HS-5 (cell line): ENCODE measurements at regions not wholly inside any gene's neighbourhood (a gene's known extent, or its start where the extent isn't known, plus 50 kb on each side); places are given as distances from the start of the nearest gene placed in this dataset.
"Not testable (repeated sequence)": the region's sequence is repeated elsewhere in the genome, so short reads cannot be mapped to it uniquely, and the experiment has no call there.

Experiments used
- DNase-seq: peaks from one replicate; pipeline ENCODE4 v3.0.0-alpha.2; 2012; ENCODE audit warnings: low read depth

GRCh38 chr16:79864032-79864780 is 263.7 kb upstream of the MAF start:
- DNase-seq, result no peak

GRCh38 chr16:79863128-79864031 is 262.8 kb upstream of the MAF start:
- DNase-seq, result no peak

GRCh38 chr16:79862601-79863000 is 262.1 kb upstream of the MAF start:
- no peak for DNase-seq

GRCh38 chr16:79856581-79856980 is 256.0 kb upstream of the MAF start:
- DNase-seq, result no peak

- DNase-seq, result no peak
Observed at GRCh38 chr16:79850348-79850747, 249.8 kb upstream of the MAF start.

GRCh38 chr16:79849119-79849518 is 248.6 kb upstream of the MAF start:
- no peak for DNase-seq

GRCh38 chr16:79848719-79849118 is 248.2 kb upstream of the MAF start:
- DNase-seq, result no peak

GRCh38 chr16:79847569-79847968 is 247.0 kb upstream of the MAF start:
- no peak for DNase-seq

GRCh38 chr16:79847101-79847500 is 246.6 kb upstream of the MAF start:
- no peak for DNase-seq

- no peak for DNase-seq
Observed at GRCh38 chr16:79845734-79846135, 245.2 kb upstream of the MAF start.

GRCh38 chr16:79845033-79845733 is 244.6 kb upstream of the MAF start:
- no peak for DNase-seq

GRCh38 chr16:79844603-79845002 is 244.1 kb upstream of the MAF start:
- no peak for DNase-seq

GRCh38 chr16:79843631-79844043 is 243.1 kb upstream of the MAF start:
- DNase-seq, result no peak

GRCh38 chr16:79843145-79843544 is 242.6 kb upstream of the MAF start:
- DNase-seq, result no peak

GRCh38 chr16:79842197-79842596 is 241.7 kb upstream of the MAF start:
- DNase-seq, result no peak

- no peak for DNase-seq
Observed at GRCh38 chr16:79839466-79840341, 239.2 kb upstream of the MAF start.

- DNase-seq, result no peak
Observed at GRCh38 chr16:79838496-79839259, 238.1 kb upstream of the MAF start.

GRCh38 chr16:79836144-79836543 is 235.6 kb upstream of the MAF start:
- DNase-seq, result no peak

- no peak for DNase-seq
Observed at GRCh38 chr16:79835194-79835593, 234.7 kb upstream of the MAF start.

GRCh38 chr16:79834720-79835119 is 234.2 kb upstream of the MAF start:
- no peak for DNase-seq

- DNase-seq, result not testable (repeated sequence)
Observed at GRCh38 chr16:79834003-79834402, 233.5 kb upstream of the MAF start.
